Activated naive CD8-positive, alpha-beta T cell (primary cell): ENCODE measurements at regions not wholly inside any gene's neighbourhood (a gene's known extent, or its start where the extent isn't known, plus 50 kb on each side); places are given as distances from the start of the nearest gene placed in this dataset.

Experiments used
- H3K27ac Mint-ChIP-seq: one replicate; pipeline ENCODE4 v1.8.0; 2021; ENCODE audit warnings: mixed read lengths
- H3K27me3 Mint-ChIP-seq: one replicate; pipeline ENCODE4 v1.8.0; 2021; ENCODE audit warnings: mixed read lengths
- H3K36me3 Mint-ChIP-seq: one replicate; pipeline ENCODE4 v1.8.0; 2021; ENCODE audit warnings: mixed read lengths
- H3K4me1 Mint-ChIP-seq: one replicate; pipeline ENCODE4 v1.8.0; 2021; ENCODE audit warnings: low read depth, mixed read lengths
- H3K4me3 Mint-ChIP-seq: one replicate; pipeline ENCODE4 v1.8.0; 2021; ENCODE audit warnings: mild to moderate bottlenecking, mixed read lengths
- H3K9me3 Mint-ChIP-seq: one replicate; pipeline ENCODE4 v1.8.0; 2021; ENCODE audit warnings: low read depth, mixed read lengths

GRCh38 chr22:47678636-47679287, 916.3 kb downstream of the TBC1D22A start:
- H3K27me3 Mint-ChIP-seq, result peaks cover 4% of the 10 kb centered on the region
- no peak overlapping the region for H3K4me3 Mint-ChIP-seq
- no peaks in the 10 kb centered on the region for H3K4me1 Mint-ChIP-seq
- no peak overlapping the region for H3K27ac Mint-ChIP-seq
- H3K9me3 Mint-ChIP-seq, result no peaks in the 10 kb centered on the region
- no peaks in the 10 kb centered on the region for H3K36me3 Mint-ChIP-seq

DNA sequence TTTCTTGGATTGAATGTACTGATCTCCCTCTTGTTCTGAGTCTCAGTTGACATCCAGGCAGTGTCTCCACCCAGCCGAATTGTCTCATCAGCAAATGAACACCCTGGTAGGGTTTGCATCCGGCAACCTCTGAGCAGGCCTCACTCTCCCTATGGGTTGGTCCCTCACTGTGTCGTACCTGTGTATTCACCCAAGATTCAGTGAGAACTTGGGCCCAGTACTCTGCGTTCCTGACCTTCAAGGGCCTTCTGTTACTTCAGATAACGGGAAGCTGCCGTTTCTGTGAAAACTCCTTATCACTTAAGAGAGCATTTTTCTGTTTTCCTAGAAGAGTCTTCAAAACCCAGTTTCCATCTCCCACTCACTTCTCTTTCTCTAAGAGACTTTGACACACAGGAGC, 915.6 kb downstream of the TBC1D22A start:
- no peak overlapping the region for H3K27ac Mint-ChIP-seq
- H3K27me3 Mint-ChIP-seq, result peaks cover 5% of the 10 kb centered on the region
- no peaks in the 10 kb centered on the region for H3K4me1 Mint-ChIP-seq
- H3K36me3 Mint-ChIP-seq, result no peaks in the 10 kb centered on the region
- no peaks in the 10 kb centered on the region for H3K9me3 Mint-ChIP-seq
- no peak overlapping the region for H3K4me3 Mint-ChIP-seq

- no peak overlapping the region for H3K4me3 Mint-ChIP-seq
- no peaks in the 10 kb centered on the region for H3K9me3 Mint-ChIP-seq
- no peak overlapping the region for H3K27ac Mint-ChIP-seq
Measured at GRCh38 chr22:47676685-47677084, 914.2 kb downstream of the TBC1D22A start.

GRCh38 chr22:47674600-47674999, 912.1 kb downstream of the TBC1D22A start:
- Mint-ChIP-seq H3K9me3 (peaks cover 7% of the 10 kb centered on the region), H3K4me1 (no peaks in the 10 kb centered on the region), H3K27ac (no peak overlapping the region), H3K27me3 (peaks cover 2% of the 10 kb centered on the region), H3K4me3 (no peak overlapping the region), H3K36me3 (no peaks in the 10 kb centered on the region)

More at GRCh38 chr22:47676685-47677084, 914.2 kb downstream of the TBC1D22A start:
- Mint-ChIP-seq H3K27me3 (peaks cover 6% of the 10 kb centered on the region), H3K4me1 (no peaks in the 10 kb centered on the region), H3K36me3 (no peaks in the 10 kb centered on the region)

DNA sequence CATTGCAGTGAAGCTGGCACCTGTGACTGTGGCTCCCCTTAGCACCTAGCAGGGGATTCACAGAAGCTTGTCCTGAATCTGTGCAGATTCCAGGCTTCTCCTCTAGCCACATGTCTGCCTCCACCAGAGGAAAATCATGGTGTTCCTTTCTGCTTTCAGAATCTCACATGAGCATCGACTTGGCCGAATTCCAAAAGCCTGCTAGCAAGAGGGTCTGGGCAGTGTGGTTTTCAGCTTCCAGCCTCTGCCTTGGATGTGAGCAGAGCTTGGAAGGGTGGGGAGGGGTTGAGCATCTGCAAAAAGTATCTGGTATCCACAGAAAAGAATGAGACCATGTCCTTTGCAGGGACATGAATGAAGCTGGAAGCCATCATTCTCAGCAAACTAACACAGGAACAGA, 911.1 kb downstream of the TBC1D22A start:
- H3K36me3 Mint-ChIP-seq, result no peaks in the 10 kb centered on the region
- no peak overlapping the region for H3K4me3 Mint-ChIP-seq
- no peak overlapping the region for H3K27ac Mint-ChIP-seq
- peaks cover 9% of the 10 kb centered on the region for H3K9me3 Mint-ChIP-seq
- peaks cover 2% of the 10 kb centered on the region for H3K27me3 Mint-ChIP-seq
- H3K4me1 Mint-ChIP-seq, result no peaks in the 10 kb centered on the region

DNA sequence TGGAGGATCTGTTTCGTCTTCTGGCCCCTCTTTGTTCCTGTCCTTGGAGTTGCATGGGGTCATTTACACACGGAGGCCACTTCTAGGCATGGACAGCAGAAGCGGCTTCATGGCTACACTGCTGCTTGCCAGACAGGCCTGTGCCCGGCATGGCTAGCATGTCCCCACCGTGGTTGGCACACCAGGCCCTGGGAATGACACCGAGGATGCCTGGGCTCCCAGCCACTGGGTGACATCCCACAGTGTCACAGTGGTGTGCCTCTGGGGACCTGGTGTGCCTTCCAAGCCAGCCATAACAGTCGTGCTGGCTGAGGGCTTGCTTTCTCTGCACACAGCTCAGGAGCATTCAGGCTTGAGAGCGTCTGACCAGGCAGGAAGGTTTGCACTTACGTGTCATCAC, 910.1 kb downstream of the TBC1D22A start:
- H3K9me3 Mint-ChIP-seq, result peaks cover 9% of the 10 kb centered on the region
- no peaks in the 10 kb centered on the region for H3K4me1 Mint-ChIP-seq
- H3K27ac Mint-ChIP-seq, result no peak overlapping the region
- H3K27me3 Mint-ChIP-seq, result peaks cover 2% of the 10 kb centered on the region
- H3K36me3 Mint-ChIP-seq, result no peaks in the 10 kb centered on the region
- no peak overlapping the region for H3K4me3 Mint-ChIP-seq

DNA sequence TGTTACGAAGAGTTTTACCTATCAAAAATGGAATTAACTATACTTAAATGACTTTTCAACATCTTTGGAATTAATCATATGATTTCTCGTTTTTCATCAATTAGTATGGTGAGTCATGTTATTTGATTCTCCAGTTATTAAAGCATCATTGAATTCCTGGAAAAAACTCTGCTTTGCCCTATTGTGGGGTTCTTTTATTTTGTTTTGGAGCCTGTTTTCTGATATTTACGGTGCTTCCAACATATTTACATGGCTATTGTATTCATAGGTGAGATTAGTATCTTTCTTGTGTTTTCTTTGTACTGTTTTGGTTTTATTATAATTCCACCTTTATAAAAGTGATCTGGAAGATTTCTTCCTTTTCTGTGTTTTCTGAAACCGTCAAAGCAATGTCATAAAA, 902.7 kb downstream of the TBC1D22A start:
- Mint-ChIP-seq H3K27me3 (peaks cover 2% of the 10 kb centered on the region), H3K9me3 (peaks cover 6% of the 10 kb centered on the region), H3K4me1 (no peaks in the 10 kb centered on the region), H3K27ac (no peak overlapping the region), H3K4me3 (no peak overlapping the region), H3K36me3 (no peaks in the 10 kb centered on the region)

DNA sequence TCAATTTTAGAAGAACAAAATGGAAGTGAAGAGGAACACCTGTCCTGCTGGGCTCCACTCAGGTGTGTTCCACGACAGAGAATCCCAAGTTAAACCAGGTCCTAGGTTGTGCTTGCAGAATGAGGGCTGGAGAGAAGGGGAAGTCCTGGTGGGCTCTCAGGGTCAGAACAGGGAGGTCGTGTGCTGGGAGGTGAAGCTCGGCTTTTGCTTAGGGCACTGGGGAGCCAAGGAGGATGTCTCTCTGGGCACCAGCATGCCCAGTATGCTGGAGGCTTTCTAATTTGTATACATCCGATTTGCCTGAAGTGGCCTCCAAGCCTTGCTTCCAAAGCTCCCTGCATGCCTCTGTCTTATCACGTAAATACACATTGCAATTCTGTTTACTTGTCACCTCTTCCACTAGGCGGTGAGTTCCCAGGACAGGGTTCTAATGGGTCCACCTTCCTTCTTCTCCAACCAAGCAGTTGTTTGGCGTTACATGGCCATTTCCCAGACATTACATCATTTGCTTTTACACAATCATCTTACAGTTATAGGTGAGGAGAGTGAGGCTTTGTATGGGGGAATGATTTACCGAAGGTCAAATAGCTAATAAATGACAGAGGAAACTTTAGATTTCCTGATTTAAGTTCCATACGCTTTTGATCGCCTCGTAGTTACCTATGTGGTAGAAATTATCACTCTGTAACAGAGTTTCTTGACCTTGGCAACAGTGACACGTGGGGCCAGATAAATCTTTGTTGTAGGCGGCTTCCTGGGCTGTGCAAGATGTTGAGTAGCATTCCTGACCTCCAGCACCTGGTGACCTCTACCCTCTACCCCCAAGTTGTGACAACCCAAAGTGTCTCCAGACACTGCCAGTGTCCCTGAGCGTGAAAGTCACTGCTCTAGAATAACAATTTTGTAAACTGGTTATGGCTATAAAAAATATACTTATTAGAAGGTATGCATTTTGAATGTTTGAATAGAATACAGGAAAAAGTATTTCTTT, 901.5 kb downstream of the TBC1D22A start:
- Mint-ChIP-seq H3K27me3 (peaks cover 2% of the 10 kb centered on the region), H3K9me3 (no peaks in the 10 kb centered on the region), H3K36me3 (no peaks in the 10 kb centered on the region), H3K4me1 (no peaks in the 10 kb centered on the region), H3K27ac (no peak overlapping the region), H3K4me3 (no peak overlapping the region)

- Mint-ChIP-seq H3K27me3 (peaks cover 2% of the 10 kb centered on the region), H3K9me3 (no peaks in the 10 kb centered on the region), H3K27ac (no peak overlapping the region), H3K36me3 (no peaks in the 10 kb centered on the region), H3K4me1 (no peaks in the 10 kb centered on the region), H3K4me3 (no peak overlapping the region)
Measured at GRCh38 chr22:47659467-47660223, 897.2 kb downstream of the TBC1D22A start.

- H3K27ac Mint-ChIP-seq, result no peak overlapping the region
- H3K9me3 Mint-ChIP-seq, result no peaks in the 10 kb centered on the region
- peaks cover 2% of the 10 kb centered on the region for H3K27me3 Mint-ChIP-seq
- no peaks in the 10 kb centered on the region for H3K36me3 Mint-ChIP-seq
- H3K4me1 Mint-ChIP-seq, result no peaks in the 10 kb centered on the region
- no peak overlapping the region for H3K4me3 Mint-ChIP-seq
Measured at GRCh38 chr22:47658182-47658581, 895.7 kb downstream of the TBC1D22A start.

GRCh38 chr22:47657224-47657623, 894.8 kb downstream of the TBC1D22A start:
- Mint-ChIP-seq H3K36me3 (no peaks in the 10 kb centered on the region), H3K27ac (no peak overlapping the region), H3K9me3 (no peaks in the 10 kb centered on the region), H3K27me3 (peaks cover 2% of the 10 kb centered on the region), H3K4me3 (no peak overlapping the region), H3K4me1 (no peaks in the 10 kb centered on the region)

DNA sequence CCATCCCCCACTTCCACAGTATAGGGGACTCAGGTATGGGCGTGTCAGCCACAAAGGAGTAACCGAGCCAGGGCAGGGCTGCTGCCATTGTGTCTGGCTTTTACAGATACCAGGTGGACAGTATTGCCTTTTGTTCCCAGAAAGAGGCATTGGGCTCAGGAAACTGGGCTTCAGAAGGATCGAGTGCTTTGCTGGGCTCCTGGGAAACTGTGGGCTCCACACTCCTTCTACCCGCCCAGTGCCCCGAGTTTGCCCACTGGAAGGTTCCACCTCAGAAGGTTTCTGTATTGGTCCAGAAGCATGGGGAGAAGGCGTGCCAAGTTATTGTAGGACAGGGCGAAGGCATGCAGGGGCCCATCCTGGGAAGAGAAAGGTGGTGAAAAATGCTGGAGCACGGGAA, 894.4 kb downstream of the TBC1D22A start:
- no peaks in the 10 kb centered on the region for H3K36me3 Mint-ChIP-seq
- H3K4me3 Mint-ChIP-seq, result no peak overlapping the region
- no peak overlapping the region for H3K27ac Mint-ChIP-seq
- H3K9me3 Mint-ChIP-seq, result no peaks in the 10 kb centered on the region
- H3K27me3 Mint-ChIP-seq, result peaks cover 2% of the 10 kb centered on the region
- H3K4me1 Mint-ChIP-seq, result no peaks in the 10 kb centered on the region

- no peaks in the 10 kb centered on the region for H3K9me3 Mint-ChIP-seq
- H3K36me3 Mint-ChIP-seq, result no peaks in the 10 kb centered on the region
- H3K4me3 Mint-ChIP-seq, result no peak overlapping the region
- H3K27me3 Mint-ChIP-seq, result peaks cover 2% of the 10 kb centered on the region
- H3K4me1 Mint-ChIP-seq, result no peaks in the 10 kb centered on the region
- no peak overlapping the region for H3K27ac Mint-ChIP-seq
Measured at GRCh38 chr22:47655930-47656329, 893.5 kb downstream of the TBC1D22A start.

DNA sequence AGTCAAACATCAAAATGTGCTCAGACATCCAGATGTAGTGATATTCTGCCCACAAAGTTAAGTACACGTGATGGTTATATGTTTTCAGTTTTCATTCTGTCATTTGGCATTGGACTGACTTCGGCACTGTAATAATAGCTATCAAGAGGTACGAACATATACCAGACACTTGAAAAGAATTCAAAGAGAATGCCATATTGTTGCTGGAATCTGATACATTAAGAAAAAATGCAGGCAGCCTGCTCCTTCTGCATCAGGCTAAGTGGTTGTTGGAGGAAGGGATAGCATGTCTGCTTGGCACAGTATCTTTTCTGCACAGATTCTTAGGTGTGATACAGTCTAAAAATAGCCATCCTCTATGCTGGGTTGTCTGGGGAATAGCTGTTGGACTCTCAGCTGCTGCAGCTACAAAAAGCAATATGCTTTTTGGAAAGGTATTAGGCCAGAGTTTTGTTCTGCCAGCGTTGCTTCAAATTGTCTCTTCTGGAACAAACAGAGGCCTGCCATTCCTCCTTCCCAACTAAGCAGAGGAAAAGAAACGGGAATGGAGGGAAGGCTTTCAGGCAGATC, 892.6 kb downstream of the TBC1D22A start:
- no peaks in the 10 kb centered on the region for H3K9me3 Mint-ChIP-seq
- no peaks in the 10 kb centered on the region for H3K36me3 Mint-ChIP-seq
- H3K4me3 Mint-ChIP-seq, result no peak overlapping the region

More for the DNA sequence above, 892.6 kb downstream of the TBC1D22A start:
- Mint-ChIP-seq H3K4me1 (no peaks in the 10 kb centered on the region), H3K27ac (no peak overlapping the region), H3K27me3 (peaks cover 2% of the 10 kb centered on the region)
